DOHH2 (cell line): ENCODE measurements at regions not wholly inside any gene's neighbourhood (a gene's known extent, or its start where the extent isn't known, plus 50 kb on each side); places are given as distances from the start of the nearest gene placed in this dataset.

Source experiments
- CTCF ChIP-seq: fragments of 200-600 bp; sonication (generic); IDR thresholded peaks from one replicate; pipeline ENCODE4 v1.5.1; 2014; ENCODE audit warnings: antibody characterized with exemption, mild to moderate bottlenecking, low read depth, low read length; ENCODE audit not compliant: poor library complexity, severe bottlenecking
- EZH2phosphoT487 ChIP-seq: fragments of 200-600 bp; sonication (generic); IDR thresholded peaks from 2 replicates; pipeline ENCODE4 v1.6.1; 2017; ENCODE audit warnings: borderline replicate concordance, mild to moderate bottlenecking, antibody characterized with exemption, low read length, moderate library complexity, mixed read lengths

GRCh38 chrX:45479835-45480422 is 279.3 kb upstream of the DIPK2B start:
- no peak for TF ChIP-seq CTCF
- no peak for TF ChIP-seq EZH2phosphoT487
